ENCODE measurements at regions not wholly inside any gene's neighbourhood (a gene's known extent, or its start where the extent isn't known, plus 50 kb on each side); places are given as distances from the start of the nearest gene placed in this dataset.

DNA sequence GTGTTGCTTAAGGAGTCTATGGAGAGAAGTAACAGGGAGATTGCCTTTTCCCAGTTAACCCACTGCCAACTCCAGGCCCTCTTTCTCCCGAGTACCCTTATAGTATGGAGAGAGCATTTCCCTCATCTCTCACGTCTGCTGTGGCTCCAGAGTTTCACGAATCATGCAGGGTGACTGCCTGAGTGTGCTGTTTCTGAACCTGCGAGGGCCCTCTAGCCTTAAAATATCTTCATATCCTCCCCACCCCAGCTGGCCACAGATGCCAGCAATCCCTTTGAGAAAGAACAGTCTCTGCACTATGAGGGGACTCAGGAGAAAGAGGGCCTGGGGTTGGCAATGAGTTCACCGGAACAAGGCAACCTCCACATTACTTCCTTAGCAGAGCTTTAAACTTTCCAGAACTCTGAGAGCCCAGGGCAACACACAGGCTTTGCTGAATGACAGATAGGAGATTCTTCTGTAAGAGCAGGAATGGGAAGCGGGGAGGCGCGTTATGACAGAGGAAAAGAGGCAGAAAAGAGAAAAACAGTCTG lies 81.6 kb upstream of the ANKH start:
- no peak overlapping the region for H2AK5ac ChIP-seq (ENCODE audit: low read depth, low read length)
- no peak for ATAC-seq (ENCODE audit: low read depth)
- no peak overlapping the region for H2BK20ac ChIP-seq (ENCODE audit: low read depth, low read length)
- H4K5ac ChIP-seq (ENCODE audit: low read depth, low read length): no peak overlapping the region
- H3K4me1 ChIP-seq (ENCODE audit: control insufficient read depth, insufficient read depth, low read length): no peaks in the 10 kb centered on the region
- H4K20me1 ChIP-seq (ENCODE audit: insufficient read depth, low read length): no peaks in the 10 kb centered on the region
- ChIA-PET CTCF (no interaction called here), POLR2A (ENCODE audit: unreplicated experiment) (no interaction called here)
- H3K56ac ChIP-seq (ENCODE audit: extremely low read depth, insufficient read depth, low read length): no peak overlapping the region
- no peak overlapping the region for H2BK5ac ChIP-seq (ENCODE audit: low read depth, low read length, poor library complexity, severe bottlenecking)
- H3K79me1 ChIP-seq (ENCODE audit: low read depth in 1 of 2, low read length in 2 of 2): no peaks in the 10 kb centered on the region
- no peaks in the 10 kb centered on the region for H3K36me3 ChIP-seq (ENCODE audit: control insufficient read depth, insufficient read depth, low read length)
- no peak overlapping the region for H4K8ac ChIP-seq (ENCODE audit: low read depth in 2 of 2, low read length in 2 of 2)
- no TSS peak for BruUV-seq (replicated peaks)
- no peak overlapping the region for H3K18ac ChIP-seq (ENCODE audit: low read depth, low read length)
- TF ChIP-seq, protein P1, sequence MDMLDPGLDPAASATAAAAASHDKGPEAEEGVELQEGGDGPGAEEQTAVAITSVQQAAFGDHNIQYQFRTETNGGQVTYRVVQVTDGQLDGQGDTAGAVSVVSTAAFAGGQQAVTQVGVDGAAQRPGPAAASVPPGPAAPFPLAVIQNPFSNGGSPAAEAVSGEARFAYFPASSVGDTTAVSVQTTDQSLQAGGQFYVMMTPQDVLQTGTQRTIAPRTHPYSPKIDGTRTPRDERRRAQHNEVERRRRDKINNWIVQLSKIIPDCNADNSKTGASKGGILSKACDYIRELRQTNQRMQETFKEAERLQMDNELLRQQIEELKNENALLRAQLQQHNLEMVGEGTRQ (IDR thresholded peaks at IDR 0.05; ENCODE audit: low read depth, low read length): no peak
- TF ChIP-seq NFE2L2 (IDR thresholded peaks at IDR 0.05; ENCODE audit: low read depth, low read length) (no peak), RAD21 (IDR thresholded peaks at IDR 0.05; ENCODE audit: low read length) (no peak), FOS (IDR thresholded peaks at IDR 0.05; ENCODE audit: low read depth, low read length) (no peak), BHLHE40 (IDR thresholded peaks at IDR 0.05; ENCODE audit: low read depth, low read length) (no peak), SMC3 (IDR thresholded peaks at IDR 0.05; ENCODE audit: low read depth, low read length) (no peak), RCOR1 (IDR thresholded peaks at IDR 0.05; ENCODE audit: insufficient replicate concordance, low read length) (no peak), CEBPB (IDR thresholded peaks at IDR 0.05; ENCODE audit: low read depth, low read length) (no peak), MAFK (IDR thresholded peaks at IDR 0.05; ENCODE audit: low read depth, low read length) (no peak), MAZ (IDR thresholded peaks at IDR 0.05; ENCODE audit: borderline replicate concordance, low read depth, low read length) (no peak), RFX5 (IDR thresholded peaks at IDR 0.05; ENCODE audit: low read depth, low read length) (no peak), CHD1 (IDR thresholded peaks at IDR 0.05; ENCODE audit: low read depth, low read length) (no peak), MXI1 (IDR thresholded peaks at IDR 0.05; ENCODE audit: borderline replicate concordance, low read depth, low read length) (no peak), POLR2A (IDR thresholded peaks at IDR 0.05; ENCODE audit: low read depth, low read length) (no peak)
- TF ChIP-seq, protein P2, sequence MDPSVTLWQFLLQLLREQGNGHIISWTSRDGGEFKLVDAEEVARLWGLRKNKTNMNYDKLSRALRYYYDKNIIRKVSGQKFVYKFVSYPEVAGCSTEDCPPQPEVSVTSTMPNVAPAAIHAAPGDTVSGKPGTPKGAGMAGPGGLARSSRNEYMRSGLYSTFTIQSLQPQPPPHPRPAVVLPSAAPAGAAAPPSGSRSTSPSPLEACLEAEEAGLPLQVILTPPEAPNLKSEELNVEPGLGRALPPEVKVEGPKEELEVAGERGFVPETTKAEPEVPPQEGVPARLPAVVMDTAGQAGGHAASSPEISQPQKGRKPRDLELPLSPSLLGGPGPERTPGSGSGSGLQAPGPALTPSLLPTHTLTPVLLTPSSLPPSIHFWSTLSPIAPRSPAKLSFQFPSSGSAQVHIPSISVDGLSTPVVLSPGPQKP (IDR thresholded peaks at IDR 0.05; ENCODE audit: borderline replicate concordance, low read depth, low read length): no peak
- TF ChIP-seq, protein P3, sequence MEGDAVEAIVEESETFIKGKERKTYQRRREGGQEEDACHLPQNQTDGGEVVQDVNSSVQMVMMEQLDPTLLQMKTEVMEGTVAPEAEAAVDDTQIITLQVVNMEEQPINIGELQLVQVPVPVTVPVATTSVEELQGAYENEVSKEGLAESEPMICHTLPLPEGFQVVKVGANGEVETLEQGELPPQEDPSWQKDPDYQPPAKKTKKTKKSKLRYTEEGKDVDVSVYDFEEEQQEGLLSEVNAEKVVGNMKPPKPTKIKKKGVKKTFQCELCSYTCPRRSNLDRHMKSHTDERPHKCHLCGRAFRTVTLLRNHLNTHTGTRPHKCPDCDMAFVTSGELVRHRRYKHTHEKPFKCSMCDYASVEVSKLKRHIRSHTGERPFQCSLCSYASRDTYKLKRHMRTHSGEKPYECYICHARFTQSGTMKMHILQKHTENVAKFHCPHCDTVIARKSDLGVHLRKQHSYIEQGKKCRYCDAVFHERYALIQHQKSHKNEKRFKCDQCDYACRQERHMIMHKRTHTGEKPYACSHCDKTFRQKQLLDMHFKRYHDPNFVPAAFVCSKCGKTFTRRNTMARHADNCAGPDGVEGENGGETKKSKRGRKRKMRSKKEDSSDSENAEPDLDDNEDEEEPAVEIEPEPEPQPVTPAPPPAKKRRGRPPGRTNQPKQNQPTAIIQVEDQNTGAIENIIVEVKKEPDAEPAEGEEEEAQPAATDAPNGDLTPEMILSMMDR (conservative IDR thresholded peaks at IDR 0.05; ENCODE audit: low read depth, low read length): no peak
- no peak overlapping the region for H3K27ac ChIP-seq (ENCODE audit: insufficient read depth, low read length)
- no peak overlapping the region for H2BK120ac ChIP-seq (ENCODE audit: low read depth, low read length)
- intact Hi-C loops (cut with micrococcal nuclease) (no loop called here), dilution Hi-C loops (cut with HindIII; ENCODE audit: low sequenced_read_pairs, unreplicated experiment) (no loop called here), in situ Hi-C loops (cut with MboI; ENCODE audit: low sequenced_read_pairs) (no loop called here)
- no peak overlapping the region for H3K9ac ChIP-seq (ENCODE audit: low read depth, low read length)
- no peak overlapping the region for H2AFZ ChIP-seq (replicated peaks; ENCODE audit: low read length, poor library complexity)
- no peak overlapping the region for H3K4me2 ChIP-seq (ENCODE audit: low read depth, low read length)
- no peak overlapping the region for H2BK15ac ChIP-seq (ENCODE audit: low read depth, low read length)
- no peak overlapping the region for H3K4me3 ChIP-seq (ENCODE audit: insufficient read depth, low read depth, low read length)
- WGBS, 2 experiments (ENCODE audit: extremely low coverage in 2 of 2, insufficient read length in 1 of 2): 80% methylated on average over 1 of the region's 8 CpGs; no CpG with 5 or more reads in 1 of the 2 experiments
- no peak overlapping the region for H4K91ac ChIP-seq (ENCODE audit: insufficient read depth, low read depth, low read length)
- no peaks in the 10 kb centered on the region for H3K9me3 ChIP-seq (ENCODE audit: control insufficient read depth, insufficient read depth, low read length)
- no peak overlapping the region for H3K14ac ChIP-seq (replicated peaks; ENCODE audit: low read depth, low read length)
- no peak overlapping the region for H3K4ac ChIP-seq (ENCODE audit: low read depth, low read length)
- H3K23ac ChIP-seq (ENCODE audit: low read depth, low read length): no peak overlapping the region
- no peak overlapping the region for H2AK9ac ChIP-seq (replicated peaks; ENCODE audit: low read depth, low read length, poor library complexity)
- peaks cover 18% of the 10 kb centered on the region for H3K27me3 ChIP-seq (ENCODE audit: control insufficient read depth, insufficient read depth, low read length)
- no peak for DNase-seq
- no peaks in the 10 kb centered on the region for H3K9me1 ChIP-seq (ENCODE audit: insufficient read depth, low read length)

All from IMR-90 (cell line).